HepG2 (cell line): ENCODE measurements at regions not wholly inside any gene's neighbourhood (a gene's known extent, or its start where the extent isn't known, plus 50 kb on each side); places are given as distances from the start of the nearest gene placed in this dataset.

Experiments
- ATAC-seq: fragments of 200-7000 bp; cut with Tn5 transposase; 3 replicates; pipeline ENCODE4 v1.9.1; 2020; ENCODE audit warnings: mild to moderate bottlenecking, moderate library complexity
- BruUV-seq: library from RNA; stranded (reverse); fragments of 400-500 nt; replicated peaks from 2 replicates; lab custom pipeline; 2021; lab: Mats Ljungman, UMichigan
- CTCF ChIA-PET: fragments of 300-600 bp; formaldehyde crosslinking; extraction: SDS; loops from one replicate; lab custom pipeline; 2021; ENCODE audit warnings: low total read pairs, inconsistent platforms, low intra/inter-chr PET ratio; lab: Yijun Ruan, JAX
- POLR2A ChIA-PET: fragments of 350-600 bp; sonication (Branson Sonifier 250); formaldehyde crosslinking; loops from one replicate; lab custom pipeline; 2020; ENCODE audit warnings: antibody characterized with exemption, inconsistent platforms; lab: Yijun Ruan, JAX
- DNase-seq: peaks from one replicate; pipeline ENCODE4 v3.0.0-alpha.2; 2015; ENCODE audit warnings: low spot score
- FAIRE-seq: peaks from 3 replicates; lab custom pipeline; 2011; peaks lifted over from hg19 to GRCh38; lab: Jason Lieb, UNC
- H2AFZ ChIP-seq: one replicate; pipeline ENCODE4 v1.6.1; 2011; ENCODE audit warnings: low read length, inconsistent platforms
- H3K27ac ChIP-seq: fragments of 300-600 bp; 3 replicates; pipeline ENCODE4 v1.8.0; 2011; ENCODE audit warnings: mixed run types, mild to moderate bottlenecking, mixed read lengths, low read length, inconsistent platforms; ENCODE audit not compliant: insufficient read depth; ENCODE audit errors: extremely low read length
- H3K27me3 ChIP-seq, 2 experiments: fragments of 200-600 bp in 1 of 2; 2 replicates in 1 of 2; 3 replicates in 1 of 2; pipeline versions ENCODE4 v1.6.0 to v1.8.0; 2011; ENCODE audit warnings: low read length in 2 of 2, mild to moderate bottlenecking in 2 of 2, moderate library complexity in 2 of 2, inconsistent platforms in 1 of 2; ENCODE audit not compliant: insufficient read depth in 2 of 2, control insufficient read depth in 1 of 2
- H3K36me3 ChIP-seq, 2 experiments: fragments of 200-600 bp in 1 of 2; replicated peaks in 1 of 2; 2 replicates in 1 of 2; 3 replicates in 1 of 2; pipeline versions ENCODE4 v1.5.1 to v1.8.0; 2011; ENCODE audit warnings: low read length in 2 of 2, inconsistent platforms in 1 of 2; ENCODE audit not compliant: insufficient read depth in 2 of 2, control insufficient read depth in 1 of 2
- H3K4me1 ChIP-seq: 2 replicates; pipeline ENCODE4 v1.5.1; 2012; ENCODE audit warnings: low read length, inconsistent platforms; ENCODE audit not compliant: insufficient read depth
- H3K4me2 ChIP-seq: 2 replicates; pipeline ENCODE4 v1.6.0; 2011; ENCODE audit warnings: low read depth, low read length, inconsistent platforms
- H3K4me3 ChIP-seq, 3 experiments: fragments of 200-600 bp in 1 of 3; sonication (generic), shearing (Covaris generic) in 1 of 3; replicated peaks in 1 of 3; 2 replicates each; pipeline ENCODE4 v1.5.1; 2011 to 2016; ENCODE audit warnings: low read length in 3 of 3, inconsistent platforms in 2 of 3, low read depth in 2 of 3, mild to moderate bottlenecking in 2 of 3, control low read depth in 1 of 3, mixed read lengths in 1 of 3; ENCODE audit not compliant: insufficient read depth in 1 of 3
- H3K79me2 ChIP-seq: one replicate; pipeline ENCODE4 v1.6.1; 2011; ENCODE audit warnings: low read length, inconsistent platforms; ENCODE audit not compliant: insufficient read depth
- H3K9ac ChIP-seq: 2 replicates; pipeline ENCODE4 v1.6.0; 2011; ENCODE audit warnings: mild to moderate bottlenecking, low read depth, low read length, inconsistent platforms; ENCODE audit not compliant: insufficient read depth
- H3K9me3 ChIP-seq: 2 replicates; pipeline ENCODE4 v1.5.1; 2012; ENCODE audit warnings: mild to moderate bottlenecking, low read length
- H4K20me1 ChIP-seq: 2 replicates; pipeline ENCODE4 v1.6.0; 2011; ENCODE audit warnings: inconsistent platforms, mild to moderate bottlenecking, low read length, moderate library complexity; ENCODE audit not compliant: insufficient read depth
- CCAR2 ChIP-seq: fragments of 200-400 bp; formaldehyde crosslinking; optimal IDR thresholded peaks from 2 replicates; pipeline ENCODE3; 2018; ENCODE audit warnings: low read depth, mild to moderate bottlenecking, low read length, moderate library complexity
- MEIS1 ChIP-seq: sonication (generic); formaldehyde crosslinking; IDR thresholded peaks from 2 replicates; pipeline ENCODE4 v1.9.0; 2021; ENCODE audit warnings: mild to moderate bottlenecking, missing genetic modification reagents, moderate library complexity, borderline replicate concordance
- RXRB ChIP-seq: IDR thresholded peaks from 2 replicates; pipeline ENCODE4 v1.6.1; 2016; ENCODE audit warnings: borderline replicate concordance, missing genetic modification reagents, missing compliant biosample characterization
- ZNF251 ChIP-seq: sonication (generic); formaldehyde crosslinking; IDR thresholded peaks from 2 replicates; pipeline ENCODE4 v1.9.0; 2021; ENCODE audit warnings: mild to moderate bottlenecking, missing genetic modification reagents
- ZNF256 ChIP-seq: sonication (generic); formaldehyde crosslinking; conservative IDR thresholded peaks from 2 replicates; pipeline ENCODE4 v1.4.0; 2020; ENCODE audit warnings: missing genetic modification reagents
- ZNF3 ChIP-seq: IDR thresholded peaks from 2 replicates; pipeline ENCODE4 v1.7.0; 2017; ENCODE audit warnings: inconsistent platforms
- WGBS: methylation state at CpG from one replicate; pipeline ENCODE4 v1.1.6; 2017; ENCODE audit warnings: low lambda C conversion rate; 5-methylcytosine and 5-hydroxymethylcytosine counted together
- in situ Hi-C: cut with HindIII; loops from 2 replicates; pipeline ENCODE4 v1.10.0; 2017; ENCODE audit warnings: low pct_unique_long_range_greater_than_20kb; ENCODE audit not compliant: extremely low pct_ligation_motif_present
- intact Hi-C: fragments of 100-400 bp; cut with micrococcal nuclease; formaldehyde crosslinking; loops from one replicate; pipeline ENCODE4 v1.10.0; 2022; ENCODE audit not compliant: unreplicated experiment
- TF ChIP-seq, protein P1 (sequence below): sonication (generic); formaldehyde crosslinking; IDR thresholded peaks from 2 replicates; pipeline ENCODE4 v1.9.0; 2021; ENCODE audit warnings: missing genetic modification reagents, mild to moderate bottlenecking, borderline replicate concordance
- TF ChIP-seq, protein P2 (sequence below): IDR thresholded peaks from 2 replicates; pipeline ENCODE4 v1.6.1; 2016; ENCODE audit warnings: control low read depth

GRCh38 chr11:8777907-8778767 is 95.5 kb downstream of the RPL27A start:
- no peak for DNase-seq
- Histone ChIP-seq H3K79me2 (no peaks in the 10 kb centered on the region), H2AFZ (no peak overlapping the region), H3K4me1 (peaks cover 16% of the 10 kb centered on the region), H3K9me3 (no peaks in the 10 kb centered on the region), H3K4me3 (no peak overlapping the region), H3K4me2 (no peak overlapping the region), H3K27me3 (no peaks in the 10 kb centered on the region), H3K9ac (no peak overlapping the region), H4K20me1 (no peaks in the 10 kb centered on the region), H3K36me3 (peaks cover 0 to 4% of the 10 kb centered on the region in 2 experiments; a peak in 2 of 5 replicates), H3K27ac (no peak overlapping the region)
- WGBS, result 91% methylated on average over 8 of the region's 8 CpGs
- no peak for FAIRE-seq
- BruUV-seq, result no TSS peak
- intact Hi-C loops, result no loop called here
- POLR2A ChIA-PET, result no interaction called here
- CTCF ChIA-PET, result no interaction called here
- in situ Hi-C loops, result no loop called here
- no peak for ATAC-seq
- TF ChIP-seq ZNF256, result no peak
- TF ChIP-seq ZNF3 (CRISPR knock-in tag), result no peak
- TF ChIP-seq, protein P1, sequence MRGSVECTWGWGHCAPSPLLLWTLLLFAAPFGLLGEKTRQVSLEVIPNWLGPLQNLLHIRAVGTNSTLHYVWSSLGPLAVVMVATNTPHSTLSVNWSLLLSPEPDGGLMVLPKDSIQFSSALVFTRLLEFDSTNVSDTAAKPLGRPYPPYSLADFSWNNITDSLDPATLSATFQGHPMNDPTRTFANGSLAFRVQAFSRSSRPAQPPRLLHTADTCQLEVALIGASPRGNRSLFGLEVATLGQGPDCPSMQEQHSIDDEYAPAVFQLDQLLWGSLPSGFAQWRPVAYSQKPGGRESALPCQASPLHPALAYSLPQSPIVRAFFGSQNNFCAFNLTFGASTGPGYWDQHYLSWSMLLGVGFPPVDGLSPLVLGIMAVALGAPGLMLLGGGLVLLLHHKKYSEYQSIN (CRISPR knock-in tag), result no peak
- TF ChIP-seq ZNF251 (CRISPR knock-in tag), result no peak
- TF ChIP-seq CCAR2, result no peak
- no peak for TF ChIP-seq MEIS1 (CRISPR knock-in tag)
- TF ChIP-seq RXRB (CRISPR knock-in tag), result no peak
- TF ChIP-seq, protein P2, sequence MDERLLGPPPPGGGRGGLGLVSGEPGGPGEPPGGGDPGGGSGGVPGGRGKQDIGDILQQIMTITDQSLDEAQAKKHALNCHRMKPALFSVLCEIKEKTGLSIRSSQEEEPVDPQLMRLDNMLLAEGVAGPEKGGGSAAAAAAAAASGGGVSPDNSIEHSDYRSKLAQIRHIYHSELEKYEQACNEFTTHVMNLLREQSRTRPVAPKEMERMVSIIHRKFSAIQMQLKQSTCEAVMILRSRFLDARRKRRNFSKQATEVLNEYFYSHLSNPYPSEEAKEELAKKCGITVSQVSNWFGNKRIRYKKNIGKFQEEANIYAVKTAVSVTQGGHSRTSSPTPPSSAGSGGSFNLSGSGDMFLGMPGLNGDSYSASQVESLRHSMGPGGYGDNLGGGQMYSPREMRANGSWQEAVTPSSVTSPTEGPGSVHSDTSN (CRISPR knock-in tag), result no peak
